EH (cell line): ENCODE measurements at regions not wholly inside any gene's neighbourhood (a gene's known extent, or its start where the extent isn't known, plus 50 kb on each side); places are given as distances from the start of the nearest gene placed in this dataset.

Experiments used
- DNase-seq: peaks from one replicate; pipeline ENCODE4 v3.0.0-alpha.2; 2015; ENCODE audit warnings: low read depth

- DNase-seq: no peak
These were observed 314.9 kb upstream of the TSHZ3 start for GRCh38 chr19:31664096-31664495.

DNA sequence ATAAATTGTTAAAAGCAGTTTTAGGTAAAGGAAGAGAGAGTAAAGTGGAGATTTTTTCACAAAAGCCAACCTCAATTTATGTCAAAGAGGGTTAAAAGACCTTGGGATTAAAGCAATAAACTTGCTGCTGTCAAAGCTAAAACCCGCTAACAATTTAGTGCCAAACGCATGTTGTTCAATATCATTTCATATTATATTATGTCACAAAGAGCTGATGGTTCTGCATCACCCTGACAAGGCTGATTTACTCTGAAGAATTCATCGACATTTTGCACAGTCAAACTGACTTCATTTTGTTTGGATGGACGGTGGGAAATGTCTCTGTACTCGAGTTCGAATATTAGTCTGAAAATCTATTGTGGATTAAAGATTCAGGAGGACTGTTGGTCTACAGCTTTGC is 315.8 kb upstream of the TSHZ3 start:
- no peak for DNase-seq

DNA sequence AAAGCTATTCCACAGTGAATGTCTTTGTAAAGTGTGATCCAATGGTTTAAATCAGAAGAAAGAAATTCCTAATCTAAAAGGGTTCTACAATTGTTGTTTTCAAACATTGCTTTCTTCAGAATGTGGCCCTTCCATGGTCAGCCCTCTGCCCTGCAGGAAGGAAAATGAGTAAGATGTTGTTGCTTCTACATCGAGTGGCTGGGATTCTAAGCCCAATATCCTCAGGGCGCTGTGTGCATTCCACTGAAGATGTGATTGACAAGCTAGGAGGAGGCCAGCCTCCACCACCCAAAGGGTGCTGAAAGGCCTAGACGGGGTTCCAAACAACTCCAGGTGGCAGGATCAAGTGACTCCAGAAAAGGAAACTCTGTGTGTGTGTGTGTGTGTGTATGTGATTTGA is 316.9 kb upstream of the TSHZ3 start:
- no peak for DNase-seq

GRCh38 chr19:31667106-31667505 is 317.9 kb upstream of the TSHZ3 start:
- no peak for DNase-seq

- no peak for DNase-seq
These were observed 319.7 kb upstream of the TSHZ3 start for GRCh38 chr19:31668921-31669320.

GRCh38 chr19:31670931-31671330 is 321.7 kb upstream of the TSHZ3 start:
- DNase-seq: no peak

- no peak for DNase-seq
These were observed 322.3 kb upstream of the TSHZ3 start for GRCh38 chr19:31671411-31672035.

DNA sequence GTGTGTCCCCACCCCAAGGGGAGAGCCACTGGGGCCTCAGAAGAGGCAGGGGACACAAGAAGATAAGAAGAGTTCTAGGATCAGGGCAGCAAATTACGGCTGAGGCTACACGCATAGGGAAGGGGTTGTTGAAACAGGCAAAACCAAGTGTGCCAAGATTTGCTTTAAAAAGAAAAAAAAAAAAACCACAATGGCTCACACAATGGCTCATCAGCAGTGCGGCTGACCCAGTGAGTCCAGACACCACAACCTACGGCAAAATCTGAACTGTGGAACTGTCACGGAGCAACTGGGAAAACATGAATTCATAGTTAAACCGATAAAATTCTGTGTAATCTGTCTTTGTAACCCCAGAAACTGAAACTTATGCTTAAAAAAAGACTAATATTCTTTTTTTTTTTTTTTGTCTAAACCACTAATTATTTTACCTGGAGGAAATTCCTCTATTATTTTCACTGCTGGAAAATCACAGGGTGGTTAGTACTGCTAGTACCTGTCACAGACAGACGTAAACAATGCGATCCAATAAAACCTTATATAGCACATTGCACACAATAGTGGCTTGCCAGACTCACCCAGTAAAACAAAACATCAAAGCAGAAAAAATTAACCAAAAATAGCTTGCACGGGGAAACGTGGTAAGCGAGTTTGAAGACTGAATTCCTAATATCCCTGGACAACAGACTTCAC is 325.4 kb upstream of the TSHZ3 start:
- DNase-seq: peak; percentile 1

DNA sequence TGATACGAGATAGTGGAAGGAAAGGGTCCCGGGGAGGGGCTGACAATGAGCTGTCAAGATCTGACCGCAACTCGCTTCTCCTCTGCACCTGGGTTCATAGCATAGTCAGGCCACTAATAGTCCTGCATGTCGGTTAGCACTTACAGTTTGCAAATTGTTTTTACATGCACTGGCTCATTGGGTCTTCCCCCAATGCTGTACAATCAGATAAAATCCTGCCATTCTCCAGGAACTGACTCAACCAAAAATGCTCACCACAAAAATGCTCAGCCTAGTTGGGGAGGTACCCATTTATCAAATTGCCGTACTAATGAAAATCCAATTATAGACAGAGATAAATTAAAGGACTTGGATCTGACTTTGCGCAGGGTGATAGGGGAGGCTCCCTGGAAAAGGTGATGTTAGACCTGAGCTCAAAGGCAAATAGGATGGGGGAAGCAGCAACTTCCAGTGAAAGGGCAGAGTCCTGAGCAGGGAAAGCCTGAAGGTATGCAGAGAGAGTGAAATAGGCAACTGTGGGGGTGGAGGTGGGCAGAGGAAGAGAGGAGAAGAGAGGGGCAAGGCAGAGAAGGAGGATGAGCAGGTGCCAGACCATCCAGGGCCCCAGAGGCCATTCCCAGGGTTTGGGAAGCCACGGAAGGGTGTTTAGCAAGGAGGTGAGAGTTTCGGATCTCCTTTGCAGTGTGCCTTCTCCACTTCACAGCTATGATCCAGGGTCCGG is 326.1 kb upstream of the TSHZ3 start:
- peak; percentile 7 for DNase-seq

DNA sequence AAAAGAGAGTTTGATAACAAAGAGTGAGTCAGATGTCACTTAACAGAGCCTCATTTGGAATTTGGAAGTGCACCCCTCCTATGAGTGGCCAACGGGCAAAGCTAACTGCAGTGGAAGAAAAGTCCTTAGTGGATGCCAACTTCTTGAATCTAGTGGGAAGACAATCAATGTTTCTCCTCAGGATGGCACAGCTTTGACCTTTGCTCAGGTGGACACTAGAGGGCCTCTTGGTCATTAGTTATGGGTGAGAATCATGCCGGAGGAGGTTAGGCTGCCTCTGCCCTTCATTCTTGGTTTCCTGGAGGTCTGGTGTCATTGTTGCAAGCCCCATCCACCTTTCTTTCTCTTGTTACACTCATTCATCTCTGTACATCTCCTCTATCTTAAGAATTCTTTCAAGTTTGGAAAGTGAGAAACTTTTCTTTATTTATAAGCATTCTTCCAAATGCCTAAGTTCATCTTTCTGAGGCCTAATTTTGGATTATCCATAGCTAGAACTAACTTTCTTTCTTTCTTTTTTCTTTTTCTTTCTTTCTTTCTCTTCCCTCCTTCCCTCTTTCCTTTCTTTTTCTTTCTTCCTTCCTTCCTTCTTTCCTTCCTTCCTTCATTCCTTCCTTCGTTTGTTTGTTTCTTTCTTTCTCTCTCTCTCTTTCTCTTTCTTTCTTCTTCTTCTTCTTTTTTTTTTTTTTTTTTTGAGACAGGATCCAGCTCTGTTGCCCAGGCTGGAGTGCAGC is 327.2 kb upstream of the TSHZ3 start:
- no peak for DNase-seq

DNA sequence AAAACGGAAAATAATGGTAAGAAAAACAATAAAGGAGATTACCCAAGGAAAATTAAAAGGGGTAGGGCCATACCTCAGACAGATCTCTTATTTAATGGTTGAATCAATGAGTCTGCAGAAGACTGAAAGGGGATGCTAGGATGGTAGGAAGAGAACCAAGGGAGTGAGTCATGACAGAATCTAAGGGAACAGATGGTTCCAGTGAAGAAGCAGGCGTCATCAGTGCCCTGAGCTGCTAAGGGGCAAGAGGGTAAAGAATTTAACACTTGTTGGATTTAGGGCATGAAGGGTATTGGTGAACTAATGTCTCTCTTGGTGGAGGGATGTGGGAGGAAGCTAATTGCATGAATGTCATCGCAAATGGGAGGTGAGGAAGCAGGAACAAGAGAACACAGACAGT is 329.2 kb upstream of the TSHZ3 start:
- no peak for DNase-seq

DNA sequence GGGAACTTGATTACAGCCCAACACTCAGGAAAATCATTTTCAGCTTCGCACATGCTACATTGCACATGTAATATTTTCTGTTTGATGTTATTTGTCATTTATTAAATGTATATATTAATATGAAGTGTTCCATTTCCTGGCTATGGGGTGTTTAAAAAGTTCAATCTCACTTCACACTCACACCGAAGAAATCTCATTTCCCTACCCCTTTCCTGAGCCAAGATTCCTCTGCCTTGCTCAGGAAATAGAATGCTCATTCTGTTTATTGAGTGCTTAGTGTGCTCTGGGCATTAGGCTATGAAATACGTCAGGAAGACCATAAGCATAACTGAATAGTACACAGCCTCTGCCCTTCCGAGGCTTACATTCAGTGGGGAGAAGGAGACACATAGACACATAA is 331.9 kb upstream of the TSHZ3 start:
- no peak for DNase-seq

DNA sequence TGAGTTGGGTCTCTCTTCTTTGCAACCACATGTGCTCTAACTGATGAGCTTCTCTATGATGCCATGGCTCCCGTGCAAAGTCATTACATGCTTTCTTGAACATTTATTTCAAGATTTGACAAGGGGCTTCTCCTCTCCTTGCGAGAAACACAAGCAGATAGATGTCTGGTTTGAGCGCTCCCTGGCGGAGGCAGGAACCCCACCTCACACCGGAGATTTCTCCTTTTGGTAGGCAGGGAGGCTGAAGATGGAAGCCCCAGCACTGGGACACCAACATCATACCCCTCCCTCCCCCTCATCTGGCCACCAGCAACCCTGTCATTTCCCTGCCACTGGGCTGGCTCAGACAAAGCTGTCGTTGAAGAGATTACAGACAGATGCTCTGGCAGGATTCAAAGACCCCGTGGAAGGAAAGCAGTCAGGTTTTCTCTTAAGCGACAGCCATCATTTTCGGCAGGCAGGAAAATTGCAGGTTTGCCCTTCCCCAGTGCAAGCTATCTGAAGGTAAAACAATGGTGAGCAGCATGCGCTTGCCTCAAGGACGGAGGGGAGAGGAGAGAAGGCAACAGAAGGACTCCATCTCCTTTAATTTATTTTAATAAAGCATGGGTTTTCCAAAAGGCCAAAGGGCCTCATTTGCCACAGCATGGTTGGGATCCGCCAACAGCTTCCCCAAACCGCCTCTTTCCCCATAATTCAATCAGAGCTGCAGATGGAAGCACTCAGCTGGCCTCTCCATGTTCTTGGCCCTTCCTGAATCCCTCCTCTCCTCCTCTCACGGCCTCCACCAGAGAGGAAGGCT is 344.1 kb upstream of the TSHZ3 start:
- DNase-seq: no peak

GRCh38 chr19:31693933-31694269 is 344.7 kb upstream of the TSHZ3 start:
- no peak for DNase-seq

DNA sequence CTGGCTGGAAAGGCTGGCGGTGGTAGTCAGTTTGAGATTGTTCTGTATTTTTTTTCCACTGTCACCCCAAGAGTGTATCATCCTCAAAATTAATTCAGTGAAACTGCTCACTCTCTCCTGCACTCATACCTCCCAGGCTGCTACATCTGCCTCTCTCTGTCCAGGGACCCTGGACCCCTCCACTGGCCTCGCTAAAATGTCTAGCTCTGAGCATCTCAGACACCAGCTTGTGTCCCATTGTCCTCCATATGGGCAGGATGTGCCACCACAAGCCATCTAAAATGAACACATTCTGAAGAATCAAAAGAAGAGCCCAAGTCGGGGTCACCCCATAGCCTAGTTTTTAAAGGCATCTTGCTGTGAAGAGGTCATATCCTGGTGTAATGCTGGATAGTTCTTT is 345.5 kb upstream of the TSHZ3 start:
- no peak for DNase-seq

GRCh38 chr19:31699421-31699820 is 350.2 kb upstream of the TSHZ3 start:
- DNase-seq: no peak

DNA sequence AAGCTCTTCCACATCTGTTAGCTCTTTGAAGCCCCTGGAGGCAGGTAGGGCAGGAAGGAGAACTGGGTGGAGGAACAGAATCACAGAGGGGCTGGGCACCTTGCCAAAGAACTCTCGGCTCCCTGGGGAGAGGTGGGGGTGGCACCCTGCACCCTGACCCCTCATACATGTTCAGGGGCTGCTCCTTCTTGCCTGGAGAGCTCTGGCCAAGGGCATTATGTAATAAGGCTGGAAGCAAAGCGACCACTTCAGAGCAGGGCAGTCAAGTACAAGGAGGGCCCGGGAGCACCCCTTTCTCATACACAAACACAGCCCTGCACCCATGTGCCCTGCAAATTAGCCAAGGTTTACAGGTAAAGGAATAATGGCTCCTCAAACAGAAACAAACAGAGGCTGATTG is 351.9 kb upstream of the TSHZ3 start:
- DNase-seq: no peak

DNA sequence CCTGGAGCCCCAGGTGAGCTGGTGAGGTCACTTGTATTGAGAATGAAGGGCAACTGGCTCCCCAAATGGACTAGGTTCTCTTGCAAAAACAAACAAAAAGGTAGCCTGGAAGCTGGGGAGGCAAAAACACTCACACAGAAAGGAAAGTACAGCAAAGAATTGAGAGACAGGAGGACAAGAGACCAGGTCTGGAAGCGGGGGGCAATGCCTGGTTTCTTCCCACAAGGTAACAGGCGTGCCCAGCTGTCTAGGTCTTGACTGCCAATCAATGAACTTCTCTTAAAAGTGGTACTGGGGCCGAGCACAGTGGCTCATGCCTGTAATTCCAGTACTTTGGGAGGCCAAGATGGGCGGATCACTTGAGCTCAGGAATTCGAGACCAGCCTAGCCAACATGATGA is 356.4 kb upstream of the TSHZ3 start:
- DNase-seq: no peak

DNA sequence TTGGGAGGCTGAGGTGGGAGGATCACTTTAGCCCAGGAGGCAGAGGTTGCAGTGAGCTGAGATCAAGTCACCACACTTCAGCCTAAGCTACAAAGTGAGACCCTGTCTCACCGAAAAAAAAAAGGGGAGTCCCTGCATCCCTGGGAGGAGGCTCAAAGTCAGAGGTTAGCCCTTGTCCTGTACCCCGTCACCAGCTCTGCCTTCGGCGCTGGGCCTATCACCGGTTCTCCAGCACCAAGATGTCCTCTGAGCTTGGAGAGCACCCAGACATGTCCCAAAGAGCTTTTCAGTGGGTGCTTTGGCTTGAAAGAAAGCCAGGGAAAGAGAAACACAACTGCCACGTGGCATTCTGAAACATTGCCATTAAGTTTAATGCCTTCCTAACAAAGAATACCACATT is 356.9 kb upstream of the TSHZ3 start:
- DNase-seq: no peak

GRCh38 chr19:31706691-31707620 is 357.7 kb upstream of the TSHZ3 start:
- DNase-seq: no peak

DNA sequence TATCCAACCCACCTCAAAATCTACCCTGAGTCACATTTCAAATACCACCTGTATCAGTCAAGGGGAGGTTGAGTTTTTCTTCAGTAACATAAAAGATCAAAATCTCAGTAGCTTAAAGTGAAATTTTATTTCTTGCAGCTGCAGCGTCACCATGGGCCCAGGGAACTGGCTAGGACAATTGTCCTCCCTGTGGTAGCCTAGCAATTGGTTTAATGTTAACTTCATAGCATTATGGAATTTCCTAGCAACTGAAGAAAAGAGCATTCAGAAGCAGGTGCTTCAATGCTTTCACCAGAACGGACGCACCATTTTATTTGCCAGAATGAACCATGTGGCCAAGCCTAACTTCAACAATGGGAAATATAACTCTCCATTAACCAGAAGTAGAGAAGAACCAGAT is 359.3 kb upstream of the TSHZ3 start:
- DNase-seq: no peak
